NCI-H2171 treated with DMSO at 0.1 percent for 48 hours (cell line): ENCODE measurements at regions not wholly inside any gene's neighbourhood (a gene's known extent, or its start where the extent isn't known, plus 50 kb on each side); places are given as distances from the start of the nearest gene placed in this dataset.

Source experiments
- DNase-seq: peaks from one replicate; lab custom pipeline; 2025; lab: John Stamatoyannopoulos, UW

- DNase-seq, result peak; percentile 11
Observed at GRCh38 chr15:67892559-67893377, 52.9 kb upstream of the RNU6-1 start.

- no peak for DNase-seq
Observed at GRCh38 chr15:67895237-67895636, 55.4 kb upstream of the RNU6-1 start.

DNA sequence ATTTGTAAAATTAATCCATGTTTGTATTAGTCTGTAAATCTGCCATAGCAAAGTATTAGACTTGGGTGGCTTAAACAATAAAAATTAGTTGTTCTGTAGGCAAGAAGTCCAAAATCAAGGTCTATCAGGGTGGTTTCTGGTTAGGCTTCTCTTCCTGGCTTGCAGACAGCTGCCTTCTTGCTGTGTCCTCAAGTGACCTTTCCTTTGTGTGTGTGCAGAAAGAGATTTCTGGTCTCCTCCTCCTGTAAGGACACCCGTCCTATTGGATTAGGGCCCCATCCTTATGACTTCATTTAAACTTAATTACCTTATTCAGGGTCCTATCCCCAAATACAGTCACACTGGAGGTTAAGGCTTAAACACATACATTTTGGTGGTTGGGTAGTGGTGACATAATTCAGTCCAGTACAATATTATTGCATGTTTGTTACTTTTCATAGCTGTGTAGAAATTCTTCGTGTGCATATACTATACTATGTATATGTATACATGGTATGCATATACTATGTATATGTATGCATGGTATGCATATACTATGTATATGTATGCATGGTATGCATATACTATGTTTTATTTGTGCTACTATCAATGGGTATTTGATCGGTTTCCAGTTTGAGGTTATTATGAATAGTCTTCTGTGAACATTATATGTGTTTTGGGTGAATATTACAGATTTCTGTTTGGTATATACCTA, 57.9 kb upstream of the RNU6-1 start:
- DNase-seq, result peak; percentile 13

- no peak for DNase-seq
Observed at GRCh38 chr15:67899596-67900283, 59.9 kb upstream of the RNU6-1 start.

GRCh38 chr15:67900621-67901147, 60.8 kb upstream of the RNU6-1 start:
- no peak for DNase-seq

DNA sequence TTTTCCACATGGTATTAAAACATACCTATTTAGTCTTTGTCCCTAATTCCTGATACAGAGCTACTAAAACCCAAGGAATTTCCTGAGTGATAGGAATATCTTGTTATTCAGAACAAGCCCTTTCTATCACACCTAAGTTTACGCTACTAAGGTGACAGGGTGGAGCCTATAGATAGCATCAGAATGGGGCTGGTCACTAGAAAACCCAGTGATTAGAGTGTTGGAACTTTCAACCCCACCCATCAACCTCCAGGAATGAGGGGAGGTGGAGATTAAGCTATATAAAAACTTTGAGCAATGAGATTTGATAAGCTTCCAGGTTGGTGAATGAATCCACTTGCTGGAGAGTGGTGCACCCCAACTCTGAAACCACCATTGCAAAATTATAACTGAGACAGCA, 62.1 kb upstream of the RNU6-1 start:
- DNase-seq, result no peak

- DNase-seq, result no peak
Observed at GRCh38 chr15:67902579-67903009, 62.7 kb upstream of the RNU6-1 start.

GRCh38 chr15:67903708-67904107, 63.9 kb upstream of the RNU6-1 start:
- DNase-seq, result no peak

GRCh38 chr15:67905628-67906027, 65.8 kb upstream of the RNU6-1 start:
- no peak for DNase-seq

- DNase-seq, result no peak
Observed at GRCh38 chr15:67906382-67906781, 66.5 kb upstream of the RNU6-1 start.

- DNase-seq, result no peak
Observed at GRCh38 chr15:67907184-67907723, 67.4 kb upstream of the RNU6-1 start.

DNA sequence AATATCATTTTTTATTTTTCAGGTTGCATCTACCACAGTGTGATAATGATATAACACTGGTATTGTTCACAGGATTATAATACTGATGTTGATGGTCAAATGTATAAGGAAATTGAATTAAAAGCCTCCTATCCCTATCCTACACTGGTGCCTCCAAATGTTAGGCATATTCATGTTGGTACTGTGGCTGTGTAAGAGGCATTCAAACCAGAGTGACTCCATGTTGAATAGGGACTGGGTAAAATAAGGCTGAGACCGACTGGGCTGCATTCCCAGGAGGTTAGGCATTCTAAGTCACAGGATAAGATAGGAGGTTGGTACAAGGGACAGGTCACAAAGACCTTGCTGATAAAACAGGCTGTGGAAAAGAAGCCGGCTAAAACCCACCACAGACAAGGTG, 68.9 kb upstream of the RNU6-1 start:
- DNase-seq, result no peak

- DNase-seq, result no peak
Observed at GRCh38 chr15:67911727-67912126, 71.9 kb upstream of the RNU6-1 start.

DNA sequence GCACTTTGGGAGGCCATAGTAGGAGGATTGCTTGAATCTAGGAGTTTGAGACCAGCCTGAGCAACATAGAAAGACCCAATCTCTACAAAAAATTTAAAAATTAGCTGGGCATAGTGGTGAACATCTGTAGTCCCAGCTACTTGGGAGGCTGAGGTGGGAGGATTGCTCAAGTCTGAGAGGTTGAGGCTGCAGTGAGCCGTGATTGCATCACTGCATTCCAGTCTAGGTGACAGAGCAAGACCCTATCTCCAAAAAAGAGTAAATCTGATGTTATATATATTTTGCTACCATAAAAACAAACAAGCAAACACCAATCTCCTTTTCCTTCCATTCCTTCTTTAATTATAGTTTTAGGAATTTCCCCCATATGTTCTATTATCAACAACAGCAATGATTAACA, 74.2 kb upstream of the RNU6-1 start:
- DNase-seq, result no peak

- no peak for DNase-seq
Observed at GRCh38 chr15:67914537-67915460, 75.0 kb upstream of the RNU6-1 start.

DNA sequence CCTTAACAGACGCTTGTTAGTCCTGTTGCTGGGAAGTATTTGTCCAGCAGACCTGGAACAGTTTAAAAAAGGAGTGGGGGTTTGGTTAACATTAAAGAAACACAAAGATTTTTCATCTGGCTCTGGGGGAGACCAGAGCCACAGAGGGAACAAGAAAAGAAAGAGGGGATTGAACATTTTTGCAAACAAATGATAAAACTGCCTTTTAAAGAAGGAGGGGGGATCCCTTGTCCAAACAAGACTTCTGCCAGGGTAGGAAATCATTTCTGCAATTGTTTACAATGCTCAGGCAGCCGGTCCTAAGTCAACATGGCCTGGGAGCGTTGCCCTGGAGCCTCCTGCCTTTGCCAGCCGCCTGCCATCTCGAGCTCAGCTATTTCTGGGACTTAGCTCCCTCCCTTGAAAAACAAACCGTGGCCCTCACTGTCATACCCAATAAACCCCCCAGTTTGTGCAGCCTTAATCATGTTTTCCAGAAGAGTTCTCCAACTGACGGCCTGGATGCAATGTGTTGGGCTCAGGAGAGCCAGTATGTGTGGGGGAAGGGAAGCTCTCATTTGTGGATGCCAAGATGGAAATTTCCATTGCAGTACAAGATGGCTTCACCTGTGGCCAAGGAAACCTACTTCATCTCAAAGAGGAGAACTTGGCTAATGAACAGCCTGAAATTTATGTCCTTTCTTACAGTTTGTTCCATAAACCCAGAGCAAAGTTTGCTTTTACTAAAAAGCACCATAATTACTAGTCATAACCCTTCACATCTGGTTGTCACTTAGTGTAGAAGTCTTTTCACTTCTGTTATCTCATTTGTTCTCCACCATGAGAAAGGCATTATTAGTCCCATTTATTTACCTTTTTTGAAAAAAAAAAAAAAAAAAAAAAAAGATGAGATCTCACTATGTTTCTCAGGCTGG, 75.9 kb upstream of the RNU6-1 start:
- no peak for DNase-seq

- no peak for DNase-seq
Observed at GRCh38 chr15:67916565-67916964, 76.7 kb upstream of the RNU6-1 start.

DNA sequence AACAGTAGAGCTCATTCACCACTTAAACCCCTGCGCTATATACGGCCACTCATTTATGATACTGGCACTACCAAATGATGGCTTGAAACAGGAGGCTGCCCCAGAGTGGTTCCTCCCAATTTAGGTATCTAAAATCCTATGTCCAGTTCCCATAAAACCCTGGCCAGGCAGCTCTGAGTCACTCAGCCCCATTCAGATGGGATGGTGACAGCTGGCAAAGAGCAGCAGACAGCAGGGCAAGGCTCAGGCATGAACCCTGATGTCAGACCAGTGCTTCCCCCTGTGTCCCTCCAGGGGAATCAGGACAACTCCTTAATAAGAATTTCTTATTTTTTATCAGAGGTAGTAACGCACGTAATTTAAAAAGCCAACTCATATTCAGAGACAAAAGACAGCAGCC, 77.2 kb upstream of the RNU6-1 start:
- no peak for DNase-seq

GRCh38 chr15:67917636-67918035, 77.8 kb upstream of the RNU6-1 start:
- DNase-seq, result no peak

DNA sequence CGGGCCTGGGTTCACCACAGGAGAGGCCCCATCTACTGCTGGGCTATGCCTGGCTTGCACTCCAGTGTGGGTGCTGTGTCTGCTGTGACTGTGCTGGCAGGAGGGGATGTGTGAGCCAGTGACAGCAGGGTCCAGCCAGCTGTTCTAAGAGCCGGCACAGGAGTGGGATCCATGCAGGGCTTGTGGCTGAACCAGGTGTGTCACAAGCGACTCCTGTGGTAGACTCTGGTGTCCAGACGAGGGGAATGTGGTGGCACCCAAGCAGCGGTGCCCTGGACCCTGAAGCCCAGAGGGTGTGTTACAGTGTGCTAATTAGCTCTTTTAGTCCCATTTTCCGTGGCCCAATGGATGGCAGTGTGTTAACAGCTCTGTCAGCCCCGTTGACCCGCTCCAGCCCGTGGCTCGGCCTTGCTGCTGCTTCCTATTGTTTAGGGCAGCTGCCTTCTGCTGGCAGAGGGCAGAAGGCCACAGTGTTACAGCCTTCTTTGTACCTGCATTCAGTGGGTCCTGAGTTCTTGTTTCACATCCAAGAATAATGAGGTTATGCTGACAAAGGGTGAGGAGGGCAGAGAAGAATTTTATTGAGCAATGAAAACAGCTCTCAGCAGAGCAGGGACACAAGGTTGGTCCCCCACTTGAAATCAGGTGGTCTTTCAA, 78.5 kb upstream of the RNU6-1 start:
- no peak for DNase-seq
